Fibroblast of the aortic adventitia (primary cell): ENCODE measurements at regions not wholly inside any gene's neighbourhood (a gene's known extent, or its start where the extent isn't known, plus 50 kb on each side); places are given as distances from the start of the nearest gene placed in this dataset.

Experiments used
- DNase-seq: peaks from one replicate; pipeline ENCODE4 v3.0.0-alpha.2; 2010; ENCODE audit warnings: low read depth
- H3K4me3 ChIP-seq: 2 replicates; pipeline ENCODE4 v1.5.1; 2011; ENCODE audit warnings: low read depth, mild to moderate bottlenecking, control low read depth, low read length, moderate library complexity
- TF ChIP-seq, protein P1 (sequence below): IDR thresholded peaks from 2 replicates; pipeline ENCODE4 v1.5.1; 2011; ENCODE audit warnings: mild to moderate bottlenecking, low read length, control low read depth, inconsistent platforms; ENCODE audit not compliant: insufficient read depth

- H3K4me3 ChIP-seq = no peak overlapping the region
- TF ChIP-seq, protein P1, sequence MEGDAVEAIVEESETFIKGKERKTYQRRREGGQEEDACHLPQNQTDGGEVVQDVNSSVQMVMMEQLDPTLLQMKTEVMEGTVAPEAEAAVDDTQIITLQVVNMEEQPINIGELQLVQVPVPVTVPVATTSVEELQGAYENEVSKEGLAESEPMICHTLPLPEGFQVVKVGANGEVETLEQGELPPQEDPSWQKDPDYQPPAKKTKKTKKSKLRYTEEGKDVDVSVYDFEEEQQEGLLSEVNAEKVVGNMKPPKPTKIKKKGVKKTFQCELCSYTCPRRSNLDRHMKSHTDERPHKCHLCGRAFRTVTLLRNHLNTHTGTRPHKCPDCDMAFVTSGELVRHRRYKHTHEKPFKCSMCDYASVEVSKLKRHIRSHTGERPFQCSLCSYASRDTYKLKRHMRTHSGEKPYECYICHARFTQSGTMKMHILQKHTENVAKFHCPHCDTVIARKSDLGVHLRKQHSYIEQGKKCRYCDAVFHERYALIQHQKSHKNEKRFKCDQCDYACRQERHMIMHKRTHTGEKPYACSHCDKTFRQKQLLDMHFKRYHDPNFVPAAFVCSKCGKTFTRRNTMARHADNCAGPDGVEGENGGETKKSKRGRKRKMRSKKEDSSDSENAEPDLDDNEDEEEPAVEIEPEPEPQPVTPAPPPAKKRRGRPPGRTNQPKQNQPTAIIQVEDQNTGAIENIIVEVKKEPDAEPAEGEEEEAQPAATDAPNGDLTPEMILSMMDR = no peak
- no peak for DNase-seq
Measured at GRCh38 chr6:23855497-23856116, 270.4 kb upstream of the NRSN1 start.

GRCh38 chr6:23870496-23870895, 255.5 kb upstream of the NRSN1 start:
- DNase-seq = no peak
- TF ChIP-seq, protein P1 = no peak

DNA sequence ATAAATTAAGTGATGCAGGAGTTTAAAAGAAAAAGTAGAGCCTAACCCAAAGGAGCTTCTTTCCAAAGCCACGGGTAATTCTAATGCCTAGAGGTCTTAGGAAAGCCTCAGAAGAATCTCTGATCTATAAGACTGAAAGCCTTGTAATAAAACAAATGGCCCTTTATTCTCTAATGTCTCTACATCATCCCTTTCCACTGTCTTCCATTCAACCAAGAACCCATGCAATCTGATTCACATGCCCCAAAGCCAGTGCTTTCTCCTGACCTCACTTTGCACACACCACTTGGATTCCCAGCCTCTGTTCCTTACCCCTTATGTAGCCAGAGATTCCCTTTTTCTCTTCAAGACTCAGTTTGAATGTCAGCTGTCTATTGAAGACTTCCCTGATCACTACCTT, 252.9 kb upstream of the NRSN1 start:
- H3K4me3 ChIP-seq = no peak overlapping the region
- TF ChIP-seq, protein P1 = no peak
- no peak for DNase-seq

More at GRCh38 chr6:23870496-23870895, 255.5 kb upstream of the NRSN1 start:
- no peak overlapping the region for H3K4me3 ChIP-seq

GRCh38 chr6:23875006-23875405, 251.0 kb upstream of the NRSN1 start:
- no peak for DNase-seq
- TF ChIP-seq, protein P1 = no peak
- no peak overlapping the region for H3K4me3 ChIP-seq

DNA sequence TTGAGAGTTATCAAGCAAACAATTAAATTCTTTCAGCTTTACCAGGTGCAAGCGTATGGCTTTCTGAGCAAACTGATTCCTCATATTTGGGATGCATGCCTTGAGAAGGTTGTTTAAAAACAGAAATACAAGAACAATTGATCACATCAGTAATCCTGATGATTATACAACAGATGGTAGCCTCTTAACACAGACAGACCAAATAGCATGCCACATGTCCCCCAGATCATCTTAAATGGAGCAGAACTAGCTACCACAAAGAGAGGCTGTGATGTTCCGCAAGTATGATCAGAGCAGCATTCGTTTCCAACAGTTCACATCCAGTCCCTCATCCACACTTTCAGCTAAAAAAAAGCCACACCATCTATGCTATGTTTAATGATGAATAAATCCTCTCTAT, 246.2 kb upstream of the NRSN1 start:
- TF ChIP-seq, protein P1 = no peak
- no peak for DNase-seq
- no peak overlapping the region for H3K4me3 ChIP-seq

DNA sequence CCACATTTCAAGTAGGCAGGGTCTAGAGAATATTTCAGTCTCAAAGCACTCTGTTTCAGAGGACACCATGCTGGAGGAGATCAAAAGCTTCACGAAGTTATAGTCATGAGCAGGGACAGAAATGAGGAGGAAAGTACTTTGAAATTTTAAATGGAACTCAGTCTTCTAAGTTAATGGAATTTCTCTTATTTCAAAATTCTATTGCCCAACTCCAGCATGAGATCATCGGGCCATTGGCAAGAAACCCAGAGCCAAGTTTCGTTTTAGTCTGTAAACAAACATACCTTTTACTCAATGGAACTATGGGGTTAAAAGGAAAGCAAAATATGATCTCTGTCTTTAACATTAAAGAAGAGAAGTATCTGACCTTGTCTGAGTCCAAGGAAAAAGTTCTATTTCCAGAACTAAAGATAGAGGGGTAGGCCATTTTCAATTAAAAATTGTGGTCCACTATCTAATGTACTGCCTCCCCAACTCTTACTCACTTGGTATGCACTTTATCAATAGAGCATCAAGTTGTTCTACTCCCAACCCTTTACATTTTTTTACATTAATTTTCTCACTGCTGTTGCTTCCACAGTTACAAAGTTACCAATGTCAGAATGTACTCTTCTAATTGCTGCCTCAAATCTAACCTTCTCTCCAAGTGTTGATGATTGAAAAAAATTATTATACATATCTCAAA, 235.3 kb upstream of the NRSN1 start:
- TF ChIP-seq, protein P1 = no peak

More for the DNA sequence above, 235.3 kb upstream of the NRSN1 start:
- DNase-seq = no peak
- no peak overlapping the region for H3K4me3 ChIP-seq
